Colon (tissue), 2 donors: ENCODE measurements at regions not wholly inside any gene's neighbourhood (a gene's known extent, or its start where the extent isn't known, plus 50 kb on each side); places are given as distances from the start of the nearest gene placed in this dataset.
"Not testable (repeated sequence)": the region's sequence is repeated elsewhere in the genome, so short reads cannot be mapped to it uniquely, and the experiment has no call there.

Experiments used
- FAIRE-seq: peaks from 2 replicates; lab custom pipeline; 2012; peaks lifted over from hg19 to GRCh38; lab: Jason Lieb, UNC
- donor health status: control.
- donor health status: control.

- FAIRE-seq = no peak
These were observed 86.7 kb upstream of the CTAGE1 start for GRCh38 chr18:22504251-22505030.

GRCh38 chr18:22505141-22505591 is 87.5 kb upstream of the CTAGE1 start:
- FAIRE-seq = no peak

GRCh38 chr18:22507055-22507454 is 89.3 kb upstream of the CTAGE1 start:
- no peak for FAIRE-seq

GRCh38 chr18:22509423-22509822 is 91.7 kb upstream of the CTAGE1 start:
- FAIRE-seq = no peak

- no peak for FAIRE-seq
These were observed 93.0 kb upstream of the CTAGE1 start for GRCh38 chr18:22510697-22511096.

- no peak for FAIRE-seq
These were observed 96.2 kb upstream of the CTAGE1 start for GRCh38 chr18:22513721-22514481.

- FAIRE-seq = no peak
These were observed 96.9 kb upstream of the CTAGE1 start for GRCh38 chr18:22514655-22515054.

- FAIRE-seq = no peak
These were observed 97.5 kb upstream of the CTAGE1 start for GRCh38 chr18:22515250-22515649.

GRCh38 chr18:22517356-22517755 is 99.6 kb upstream of the CTAGE1 start:
- no peak for FAIRE-seq

GRCh38 chr18:22521026-22521707 is 103.5 kb upstream of the CTAGE1 start:
- no peak for FAIRE-seq

- no peak for FAIRE-seq
These were observed 105.8 kb upstream of the CTAGE1 start for GRCh38 chr18:22523481-22523880.

GRCh38 chr18:22524783-22525182 is 107.1 kb upstream of the CTAGE1 start:
- no peak for FAIRE-seq

- FAIRE-seq = no peak
These were observed 107.6 kb upstream of the CTAGE1 start for GRCh38 chr18:22525313-22525712.

- no peak for FAIRE-seq
These were observed 108.2 kb upstream of the CTAGE1 start for GRCh38 chr18:22525883-22526282.

- no peak for FAIRE-seq
These were observed 110.6 kb upstream of the CTAGE1 start for GRCh38 chr18:22528291-22528690.

GRCh38 chr18:22534706-22535105 is 117.0 kb upstream of the CTAGE1 start:
- FAIRE-seq = not testable (repeated sequence)

GRCh38 chr18:22536558-22536957 is 118.8 kb upstream of the CTAGE1 start:
- no peak for FAIRE-seq

- no peak for FAIRE-seq
These were observed 120.7 kb upstream of the CTAGE1 start for GRCh38 chr18:22538426-22538825.

- no peak for FAIRE-seq
These were observed 121.5 kb upstream of the CTAGE1 start for GRCh38 chr18:22539051-22539765.

GRCh38 chr18:22541232-22541631 is 123.5 kb upstream of the CTAGE1 start:
- FAIRE-seq = no peak

- FAIRE-seq = no peak
These were observed 124.7 kb upstream of the CTAGE1 start for GRCh38 chr18:22542406-22542835.

- FAIRE-seq = no peak
These were observed 126.1 kb upstream of the CTAGE1 start for GRCh38 chr18:22543769-22544168.
